Endothelial cell of umbilical vein (primary cell): ENCODE measurements at regions not wholly inside any gene's neighbourhood (a gene's known extent, or its start where the extent isn't known, plus 50 kb on each side); places are given as distances from the start of the nearest gene placed in this dataset.

ENCODE experiments used
- EZH2 ChIP-seq: IDR thresholded peaks from 2 replicates; pipeline ENCODE4 v1.6.1; 2012; ENCODE audit warnings: borderline replicate concordance, low read depth, mild to moderate bottlenecking, moderate library complexity, low read length, inconsistent platforms; ENCODE audit not compliant: severe bottlenecking
- JUN ChIP-seq: IDR thresholded peaks from 2 replicates; pipeline ENCODE4 v1.6.1; 2011; ENCODE audit warnings: borderline replicate concordance, low read depth; ENCODE audit not compliant: insufficient read length, insufficient read depth
- MYC ChIP-seq: IDR thresholded peaks from one replicate; pipeline ENCODE4 v1.6.1; 2011; ENCODE audit warnings: mild to moderate bottlenecking, low read depth, low read length
- POLR2A ChIP-seq: IDR thresholded peaks from 2 replicates; pipeline ENCODE4 v1.6.1; 2012; ENCODE audit warnings: low read depth, mild to moderate bottlenecking, control low read depth, low read length
- TF ChIP-seq, protein P1 (sequence below), 2 donors: IDR thresholded peaks; 1 replicate in 1 of 2; 2 replicates in 1 of 2; pipeline ENCODE4 v1.5.1; 2011; ENCODE audit warnings: low read length in 2 of 2, mild to moderate bottlenecking in 2 of 2, moderate library complexity in 2 of 2, control low read depth in 1 of 2, inconsistent platforms in 1 of 2, low read depth in 1 of 2; ENCODE audit not compliant: insufficient read depth in 1 of 2; ENCODE audit errors: extremely low read depth in 1 of 2

DNA sequence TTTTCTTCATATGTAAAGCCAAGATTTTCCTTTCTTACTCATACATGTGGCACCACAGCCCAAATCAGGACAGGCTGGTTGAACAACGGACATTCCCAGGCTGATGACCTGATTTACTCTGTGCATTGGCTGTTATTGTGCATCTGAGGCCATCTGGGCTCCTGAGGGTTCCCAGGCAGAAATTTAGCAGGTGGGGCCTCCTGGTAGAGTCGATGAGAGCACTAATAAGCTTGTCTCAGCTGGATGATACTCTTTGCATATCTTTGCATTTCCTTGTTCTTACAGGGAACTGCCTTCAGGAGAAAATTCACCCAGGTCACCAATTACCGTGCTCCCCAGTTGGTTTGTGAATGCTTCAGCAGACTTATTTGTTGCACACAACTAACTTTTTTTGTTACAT is 605.1 kb downstream of the ELAVL2 start:
- TF ChIP-seq, protein P1, sequence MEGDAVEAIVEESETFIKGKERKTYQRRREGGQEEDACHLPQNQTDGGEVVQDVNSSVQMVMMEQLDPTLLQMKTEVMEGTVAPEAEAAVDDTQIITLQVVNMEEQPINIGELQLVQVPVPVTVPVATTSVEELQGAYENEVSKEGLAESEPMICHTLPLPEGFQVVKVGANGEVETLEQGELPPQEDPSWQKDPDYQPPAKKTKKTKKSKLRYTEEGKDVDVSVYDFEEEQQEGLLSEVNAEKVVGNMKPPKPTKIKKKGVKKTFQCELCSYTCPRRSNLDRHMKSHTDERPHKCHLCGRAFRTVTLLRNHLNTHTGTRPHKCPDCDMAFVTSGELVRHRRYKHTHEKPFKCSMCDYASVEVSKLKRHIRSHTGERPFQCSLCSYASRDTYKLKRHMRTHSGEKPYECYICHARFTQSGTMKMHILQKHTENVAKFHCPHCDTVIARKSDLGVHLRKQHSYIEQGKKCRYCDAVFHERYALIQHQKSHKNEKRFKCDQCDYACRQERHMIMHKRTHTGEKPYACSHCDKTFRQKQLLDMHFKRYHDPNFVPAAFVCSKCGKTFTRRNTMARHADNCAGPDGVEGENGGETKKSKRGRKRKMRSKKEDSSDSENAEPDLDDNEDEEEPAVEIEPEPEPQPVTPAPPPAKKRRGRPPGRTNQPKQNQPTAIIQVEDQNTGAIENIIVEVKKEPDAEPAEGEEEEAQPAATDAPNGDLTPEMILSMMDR (IDR thresholded peaks at IDR 0.05; ENCODE audit: extremely low read depth in 1 of 2, insufficient read depth in 1 of 2, low read depth in 1 of 2, low read length in 2 of 2), result no peak
- no peak for TF ChIP-seq MYC
- TF ChIP-seq JUN, result no peak
- TF ChIP-seq EZH2, result no peak
- no peak for TF ChIP-seq POLR2A
